NB4 (cell line): ENCODE measurements at regions not wholly inside any gene's neighbourhood (a gene's known extent, or its start where the extent isn't known, plus 50 kb on each side); places are given as distances from the start of the nearest gene placed in this dataset.

Source experiments
- MYC ChIP-seq: IDR thresholded peaks from 2 replicates; pipeline ENCODE4 v1.6.1; 2011; ENCODE audit warnings: low read depth, low read length
- POLR2A ChIP-seq: IDR thresholded peaks from 2 replicates; pipeline ENCODE4 v1.6.1; 2011; ENCODE audit warnings: mild to moderate bottlenecking; ENCODE audit not compliant: insufficient read length; ENCODE audit errors: extremely low read depth
- TF ChIP-seq, protein P1 (sequence below): IDR thresholded peaks from one replicate; pipeline ENCODE4 v1.5.1; 2012; ENCODE audit warnings: low read depth, low read length
- TF ChIP-seq, protein P2 (sequence below): IDR thresholded peaks from 2 replicates; pipeline ENCODE4 v1.6.1; 2011; ENCODE audit warnings: low read depth, low read length

DNA sequence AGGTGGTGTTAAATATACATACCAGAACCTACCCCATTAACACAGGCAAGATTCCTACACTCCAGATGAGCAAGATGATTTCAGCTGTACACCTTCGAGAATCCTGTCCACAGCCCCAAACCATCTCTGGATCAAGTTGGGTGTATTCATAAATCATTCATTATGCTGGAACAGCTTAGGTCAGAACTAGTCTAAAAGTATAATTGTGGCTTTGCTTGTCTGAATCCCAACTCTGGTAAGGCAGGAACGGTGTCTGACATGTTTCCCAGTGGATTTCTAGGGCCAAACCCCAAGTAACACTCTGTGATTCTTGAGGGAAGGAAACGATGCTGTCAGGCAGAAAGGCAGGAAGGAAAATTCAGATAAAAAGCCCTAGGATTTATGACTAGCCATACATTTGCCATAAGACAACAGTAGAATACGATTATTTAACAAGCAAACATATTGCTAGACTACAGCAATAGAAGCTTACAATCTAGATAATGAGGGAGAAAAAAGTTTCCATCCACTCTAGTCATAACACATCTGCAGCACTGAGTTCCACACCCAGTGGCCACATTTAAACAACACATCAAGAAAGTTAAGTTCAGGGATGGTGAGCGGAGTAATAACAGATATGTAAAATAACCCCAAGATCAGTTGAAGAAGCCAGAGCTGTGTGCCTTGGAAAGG is 444.8 kb downstream of the RND3 start:
- no peak for TF ChIP-seq POLR2A
- TF ChIP-seq, protein P1, sequence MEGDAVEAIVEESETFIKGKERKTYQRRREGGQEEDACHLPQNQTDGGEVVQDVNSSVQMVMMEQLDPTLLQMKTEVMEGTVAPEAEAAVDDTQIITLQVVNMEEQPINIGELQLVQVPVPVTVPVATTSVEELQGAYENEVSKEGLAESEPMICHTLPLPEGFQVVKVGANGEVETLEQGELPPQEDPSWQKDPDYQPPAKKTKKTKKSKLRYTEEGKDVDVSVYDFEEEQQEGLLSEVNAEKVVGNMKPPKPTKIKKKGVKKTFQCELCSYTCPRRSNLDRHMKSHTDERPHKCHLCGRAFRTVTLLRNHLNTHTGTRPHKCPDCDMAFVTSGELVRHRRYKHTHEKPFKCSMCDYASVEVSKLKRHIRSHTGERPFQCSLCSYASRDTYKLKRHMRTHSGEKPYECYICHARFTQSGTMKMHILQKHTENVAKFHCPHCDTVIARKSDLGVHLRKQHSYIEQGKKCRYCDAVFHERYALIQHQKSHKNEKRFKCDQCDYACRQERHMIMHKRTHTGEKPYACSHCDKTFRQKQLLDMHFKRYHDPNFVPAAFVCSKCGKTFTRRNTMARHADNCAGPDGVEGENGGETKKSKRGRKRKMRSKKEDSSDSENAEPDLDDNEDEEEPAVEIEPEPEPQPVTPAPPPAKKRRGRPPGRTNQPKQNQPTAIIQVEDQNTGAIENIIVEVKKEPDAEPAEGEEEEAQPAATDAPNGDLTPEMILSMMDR = no peak
- TF ChIP-seq, protein P2, sequence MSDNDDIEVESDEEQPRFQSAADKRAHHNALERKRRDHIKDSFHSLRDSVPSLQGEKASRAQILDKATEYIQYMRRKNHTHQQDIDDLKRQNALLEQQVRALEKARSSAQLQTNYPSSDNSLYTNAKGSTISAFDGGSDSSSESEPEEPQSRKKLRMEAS = no peak
- TF ChIP-seq MYC = no peak
